Peyer's patch (tissue), 4 donors: ENCODE measurements at regions not wholly inside any gene's neighbourhood (a gene's known extent, or its start where the extent isn't known, plus 50 kb on each side); places are given as distances from the start of the nearest gene placed in this dataset.

Source experiments
- POLR2A ChIP-seq, 2 donors: fragments of 450-650 bp; IDR thresholded peaks; one replicate each; pipeline ENCODE4 v1.5.1; 2017; ENCODE audit warnings: antibody characterized with exemption in 2 of 2, mild to moderate bottlenecking in 2 of 2, moderate library complexity in 2 of 2
- TF ChIP-seq, protein P1 (sequence below), 6 experiments: fragments of 450-650 bp in 4 of 6; fragments of 200-600 bp in 2 of 6; sonication (generic) in 1 of 6; IDR thresholded peaks; one replicate each; pipeline ENCODE4 v1.5.1; 2017 to 2019; ENCODE audit warnings: antibody characterized with exemption in 6 of 6, mild to moderate bottlenecking in 3 of 6, moderate library complexity in 1 of 6

GRCh38 chr3:193060748-193061546 lies 143.3 kb upstream of the MB21D2 start:
- TF ChIP-seq, protein P1, sequence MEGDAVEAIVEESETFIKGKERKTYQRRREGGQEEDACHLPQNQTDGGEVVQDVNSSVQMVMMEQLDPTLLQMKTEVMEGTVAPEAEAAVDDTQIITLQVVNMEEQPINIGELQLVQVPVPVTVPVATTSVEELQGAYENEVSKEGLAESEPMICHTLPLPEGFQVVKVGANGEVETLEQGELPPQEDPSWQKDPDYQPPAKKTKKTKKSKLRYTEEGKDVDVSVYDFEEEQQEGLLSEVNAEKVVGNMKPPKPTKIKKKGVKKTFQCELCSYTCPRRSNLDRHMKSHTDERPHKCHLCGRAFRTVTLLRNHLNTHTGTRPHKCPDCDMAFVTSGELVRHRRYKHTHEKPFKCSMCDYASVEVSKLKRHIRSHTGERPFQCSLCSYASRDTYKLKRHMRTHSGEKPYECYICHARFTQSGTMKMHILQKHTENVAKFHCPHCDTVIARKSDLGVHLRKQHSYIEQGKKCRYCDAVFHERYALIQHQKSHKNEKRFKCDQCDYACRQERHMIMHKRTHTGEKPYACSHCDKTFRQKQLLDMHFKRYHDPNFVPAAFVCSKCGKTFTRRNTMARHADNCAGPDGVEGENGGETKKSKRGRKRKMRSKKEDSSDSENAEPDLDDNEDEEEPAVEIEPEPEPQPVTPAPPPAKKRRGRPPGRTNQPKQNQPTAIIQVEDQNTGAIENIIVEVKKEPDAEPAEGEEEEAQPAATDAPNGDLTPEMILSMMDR (IDR thresholded peaks at IDR 0.05): no peak
- TF ChIP-seq POLR2A (IDR thresholded peaks at IDR 0.05): no peak
